Adrenal gland (tissue), 5 donors: ENCODE measurements at regions not wholly inside any gene's neighbourhood (a gene's known extent, or its start where the extent isn't known, plus 50 kb on each side); places are given as distances from the start of the nearest gene placed in this dataset.

Source experiments
- CTCF ChIP-seq, 6 experiments: fragments of 450-650 bp in 4 of 6; fragments of 200-600 bp in 2 of 6; sonication (generic) in 1 of 6; IDR thresholded peaks; 1 replicate in 5 of 6; 2 replicates in 1 of 6; pipeline versions ENCODE4 v1.5.1 to v1.8.0; 2016 to 2021; ENCODE audit warnings: antibody characterized with exemption in 6 of 6, mild to moderate bottlenecking in 2 of 6, moderate library complexity in 1 of 6
- POLR2A ChIP-seq, 2 donors: fragments of 450-650 bp; IDR thresholded peaks; one replicate each; pipeline ENCODE4 v1.6.1; 2017; ENCODE audit warnings: antibody characterized with exemption in 2 of 2, mild to moderate bottlenecking in 2 of 2, moderate library complexity in 1 of 2
- donor health status: DM: no; HTN: no; CAD: no.

- TF ChIP-seq CTCF (IDR thresholded peaks at IDR 0.05) (no peak), POLR2A (IDR thresholded peaks at IDR 0.05) (no peak)
Measured at GRCh38 chr2:217049956-217050355, 190.1 kb upstream of the TNP1 start.
